Fibroblast of pulmonary artery (primary cell): ENCODE measurements at regions not wholly inside any gene's neighbourhood (a gene's known extent, or its start where the extent isn't known, plus 50 kb on each side); places are given as distances from the start of the nearest gene placed in this dataset.

Source experiments
- DNase-seq: peaks from one replicate; pipeline ENCODE4 v3.0.0-alpha.2; 2010; ENCODE audit warnings: low read depth
- H3K4me3 ChIP-seq: replicated peaks from 2 replicates; pipeline ENCODE4 v1.5.1; 2011; ENCODE audit warnings: low read depth, mild to moderate bottlenecking, control low read depth, low read length, moderate library complexity
- TF ChIP-seq, protein P1 (sequence below): IDR thresholded peaks from 2 replicates; pipeline ENCODE4 v1.5.1; 2011; ENCODE audit warnings: mild to moderate bottlenecking, control low read depth, low read length, inconsistent platforms; ENCODE audit errors: missing control alignments

DNA sequence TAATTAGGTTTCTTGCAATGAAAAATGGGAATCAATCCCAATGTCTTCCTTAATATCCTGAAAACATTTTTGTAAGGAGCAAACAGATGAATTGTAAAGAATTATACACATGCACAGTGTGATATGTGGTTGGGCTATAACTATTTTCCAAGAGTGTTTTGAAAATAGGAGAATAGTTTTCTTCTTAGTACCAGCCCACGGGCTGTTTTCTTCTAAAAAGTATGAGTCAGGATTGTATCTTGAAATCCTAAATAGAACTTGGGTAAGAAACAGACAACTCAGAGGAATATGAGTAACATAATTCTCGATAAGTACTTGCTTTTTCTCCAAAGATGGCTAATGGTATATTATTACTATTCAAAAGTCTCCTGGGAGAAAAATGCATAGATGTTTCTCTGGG is 136.7 kb downstream of the MAGEC2 start:
- no peak for DNase-seq
- TF ChIP-seq, protein P1, sequence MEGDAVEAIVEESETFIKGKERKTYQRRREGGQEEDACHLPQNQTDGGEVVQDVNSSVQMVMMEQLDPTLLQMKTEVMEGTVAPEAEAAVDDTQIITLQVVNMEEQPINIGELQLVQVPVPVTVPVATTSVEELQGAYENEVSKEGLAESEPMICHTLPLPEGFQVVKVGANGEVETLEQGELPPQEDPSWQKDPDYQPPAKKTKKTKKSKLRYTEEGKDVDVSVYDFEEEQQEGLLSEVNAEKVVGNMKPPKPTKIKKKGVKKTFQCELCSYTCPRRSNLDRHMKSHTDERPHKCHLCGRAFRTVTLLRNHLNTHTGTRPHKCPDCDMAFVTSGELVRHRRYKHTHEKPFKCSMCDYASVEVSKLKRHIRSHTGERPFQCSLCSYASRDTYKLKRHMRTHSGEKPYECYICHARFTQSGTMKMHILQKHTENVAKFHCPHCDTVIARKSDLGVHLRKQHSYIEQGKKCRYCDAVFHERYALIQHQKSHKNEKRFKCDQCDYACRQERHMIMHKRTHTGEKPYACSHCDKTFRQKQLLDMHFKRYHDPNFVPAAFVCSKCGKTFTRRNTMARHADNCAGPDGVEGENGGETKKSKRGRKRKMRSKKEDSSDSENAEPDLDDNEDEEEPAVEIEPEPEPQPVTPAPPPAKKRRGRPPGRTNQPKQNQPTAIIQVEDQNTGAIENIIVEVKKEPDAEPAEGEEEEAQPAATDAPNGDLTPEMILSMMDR = no peak
- no peak overlapping the region for H3K4me3 ChIP-seq

DNA sequence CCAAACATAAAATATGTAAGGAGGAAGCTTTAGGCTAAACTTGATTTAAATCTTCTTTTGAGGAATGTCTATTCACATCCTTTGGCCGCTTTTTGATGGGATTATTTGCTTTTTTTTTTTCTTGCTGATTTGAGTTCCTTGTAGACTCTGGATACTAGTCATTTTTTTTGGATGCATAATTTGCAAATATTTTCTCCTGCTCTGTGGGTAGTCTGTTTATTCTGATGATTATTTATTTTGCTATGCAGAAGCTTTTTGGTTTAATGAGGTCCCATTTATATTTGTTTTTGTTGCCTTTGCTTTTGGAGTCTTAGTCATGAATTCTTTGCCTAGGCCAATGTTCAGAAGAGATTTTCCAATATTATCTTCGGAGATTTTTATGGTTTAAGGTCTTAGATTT is 144.9 kb downstream of the MAGEC2 start:
- TF ChIP-seq, protein P1 = no peak
- H3K4me3 ChIP-seq = no peak overlapping the region
- DNase-seq = no peak

GRCh38 chrX:142054094-142054493 is 150.4 kb downstream of the MAGEC1 start:
- H3K4me3 ChIP-seq = no peak overlapping the region
- TF ChIP-seq, protein P1 = no peak
- DNase-seq = no peak

DNA sequence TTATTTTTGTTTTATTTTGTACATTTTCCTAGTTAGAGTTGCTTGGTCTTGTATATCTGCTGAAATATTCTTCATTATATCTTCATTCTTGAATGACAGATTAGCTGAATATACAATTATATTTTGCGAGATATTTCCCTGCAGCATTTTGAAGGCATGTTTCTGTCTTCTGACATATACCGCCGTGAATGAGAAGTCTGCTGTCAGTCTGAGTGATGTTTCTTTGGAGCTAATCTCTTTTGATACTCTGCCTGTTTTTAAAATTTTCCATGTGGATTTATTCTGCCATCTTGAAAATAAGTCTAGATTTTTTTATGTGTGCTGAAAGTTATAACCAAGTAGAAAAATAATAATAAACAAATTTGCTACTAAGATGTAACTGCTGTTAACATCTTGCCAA is 148.5 kb downstream of the MAGEC1 start:
- no peak for DNase-seq
- no peak overlapping the region for H3K4me3 ChIP-seq
- TF ChIP-seq, protein P1 = no peak

DNA sequence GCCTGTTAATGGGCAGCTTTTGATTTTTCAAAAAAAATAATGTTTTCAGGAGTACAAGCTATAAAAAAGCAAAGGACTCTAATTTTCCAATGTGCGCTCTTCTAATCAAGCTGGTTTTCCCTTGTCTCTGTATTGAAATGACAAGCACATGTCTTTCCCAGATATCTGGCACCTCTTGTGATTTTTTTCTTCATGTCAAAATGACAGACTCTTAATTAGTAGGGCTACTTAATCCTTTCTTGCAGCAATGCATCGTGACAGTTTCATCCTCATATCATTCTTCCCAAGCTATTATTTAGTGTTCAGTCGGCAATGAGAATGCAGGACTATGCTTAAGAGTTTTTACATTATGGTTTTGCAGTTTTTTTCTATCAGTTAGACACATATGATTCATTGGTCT is 139.5 kb downstream of the MAGEC1 start:
- no peak overlapping the region for H3K4me3 ChIP-seq
- DNase-seq = no peak
- TF ChIP-seq, protein P1 = no peak

- TF ChIP-seq, protein P1 = no peak
- H3K4me3 ChIP-seq = no peak overlapping the region
- DNase-seq = no peak
These were observed 137.2 kb downstream of the MAGEC1 start for GRCh38 chrX:142040906-142041305.

- DNase-seq = peak; percentile 44
- no peak overlapping the region for H3K4me3 ChIP-seq
- TF ChIP-seq, protein P1 = no peak
These were observed 132.4 kb downstream of the MAGEC1 start for GRCh38 chrX:142036116-142036515.
